K562 (cell line): ENCODE measurements at regions not wholly inside any gene's neighbourhood (a gene's known extent, or its start where the extent isn't known, plus 50 kb on each side); places are given as distances from the start of the nearest gene placed in this dataset.
"Not testable (repeated sequence)": the region's sequence is repeated elsewhere in the genome, so short reads cannot be mapped to it uniquely, and the experiment has no call there.

Experiments used
- ATAC-seq: fragments of 200-7000 bp; cut with Tn5 transposase; 3 replicates; pipeline ENCODE4 v1.9.1; 2020; ENCODE audit warnings: moderate library complexity
- BruUV-seq: library from RNA; stranded (reverse); fragments of 400-500 nt; replicated peaks from 2 replicates; lab custom pipeline; 2021; lab: Mats Ljungman, UMichigan
- CTCF ChIA-PET: fragments of 300-600 bp; formaldehyde crosslinking; extraction: SDS; loops from one replicate; lab custom pipeline; 2021; ENCODE audit warnings: low intra/inter-chr PET ratio; lab: Yijun Ruan, JAX
- POLR2A ChIA-PET: fragments of 300-600, 350-650 bp; sonication (Branson Sonifier 250); formaldehyde crosslinking; extraction: SDS; loops from one replicate; lab custom pipeline; 2021; ENCODE audit warnings: antibody characterized with exemption, inconsistent platforms; lab: Yijun Ruan, JAX
- DNase-seq, 4 experiments: peaks; one replicate each; pipeline versions ENCODE4 v3.0.0 to v3.0.0-alpha.2; 2011 to 2018; ENCODE audit warnings: low spot score in 3 of 4, mixed read lengths in 3 of 4; ENCODE audit errors: extremely low read depth in 1 of 4
- FAIRE-seq: peaks from 2 replicates; lab custom pipeline; 2011; peaks lifted over from hg19 to GRCh38; lab: Jason Lieb, UNC
- H2AFZ ChIP-seq: 2 replicates; pipeline ENCODE4 v1.6.0; 2011; ENCODE audit warnings: low read depth, low read length, control low read depth, inconsistent platforms
- H3K27ac ChIP-seq: fragments of 200-600 bp; 3 replicates; pipeline ENCODE4 v1.8.0; 2011; ENCODE audit warnings: low read depth, mild to moderate bottlenecking, control low read depth, inconsistent platforms, low read length, moderate library complexity, mixed read lengths; ENCODE audit errors: extremely low read depth
- H3K27me3 ChIP-seq, 2 experiments: fragments of 300-600 bp in 1 of 2; 2 replicates in 1 of 2; 3 replicates in 1 of 2; pipeline versions ENCODE4 v1.6.0 to v1.8.0; 2011; ENCODE audit warnings: inconsistent platforms in 2 of 2, low read length in 2 of 2, mild to moderate bottlenecking in 1 of 2, mixed read lengths in 1 of 2, moderate library complexity in 1 of 2; ENCODE audit not compliant: control insufficient read depth in 2 of 2, insufficient read depth in 2 of 2
- H3K36me3 ChIP-seq: fragments of 300-600 bp; 3 replicates; pipeline ENCODE4 v1.8.0; 2011; ENCODE audit warnings: mild to moderate bottlenecking, low read length, inconsistent platforms; ENCODE audit not compliant: control insufficient read depth, insufficient read depth
- H3K4me1 ChIP-seq, 2 experiments: fragments of 200-600 bp in 1 of 2; replicated peaks in 1 of 2; 2 replicates in 1 of 2; 3 replicates in 1 of 2; pipeline versions ENCODE4 v1.5.1 to v1.8.0; 2011; ENCODE audit warnings: inconsistent platforms in 2 of 2, low read length in 2 of 2, mild to moderate bottlenecking in 1 of 2, mixed read lengths in 1 of 2, moderate library complexity in 1 of 2; ENCODE audit not compliant: control insufficient read depth in 2 of 2, insufficient read depth in 2 of 2
- H3K4me2 ChIP-seq: 2 replicates; pipeline ENCODE4 v1.6.1; 2011; ENCODE audit warnings: low read length, control low read depth, inconsistent platforms, mixed read lengths; ENCODE audit not compliant: insufficient read depth
- H3K4me3 ChIP-seq: fragments of 200-600 bp; sonication (generic), shearing (Covaris generic); 2 replicates; pipeline ENCODE4 v1.5.1; 2016; ENCODE audit warnings: control low read depth, inconsistent platforms
- H3K79me2 ChIP-seq: fragments of 200-600 bp; 3 replicates; pipeline ENCODE4 v1.8.0; 2011; ENCODE audit warnings: low read length, inconsistent platforms; ENCODE audit not compliant: control insufficient read depth, insufficient read depth
- H3K9ac ChIP-seq, 2 experiments: 2 replicates each; pipeline versions ENCODE4 v1.6.0 to v1.6.1; 2011; ENCODE audit warnings: low read depth in 2 of 2, low read length in 2 of 2, control low read depth in 1 of 2, inconsistent platforms in 1 of 2, mild to moderate bottlenecking in 1 of 2, mixed read lengths in 1 of 2; ENCODE audit not compliant: insufficient read depth in 1 of 2
- H3K9me1 ChIP-seq: one replicate; pipeline ENCODE4 v1.6.0; 2011; ENCODE audit warnings: inconsistent platforms, mild to moderate bottlenecking, low read length, moderate library complexity; ENCODE audit not compliant: control insufficient read depth, insufficient read depth
- H3K9me3 ChIP-seq: replicated peaks from 2 replicates; pipeline ENCODE4 v1.5.1; 2011; ENCODE audit warnings: low read depth, low read length, inconsistent platforms; ENCODE audit not compliant: control insufficient read depth, insufficient read depth
- H4K20me1 ChIP-seq: replicated peaks from 2 replicates; pipeline ENCODE4 v1.6.1; 2011; ENCODE audit warnings: low read length, inconsistent platforms, mixed read lengths; ENCODE audit not compliant: control insufficient read depth, insufficient read depth
- SMARCA5 ChIP-seq: fragments of 450-650 bp; IDR thresholded peaks from 2 replicates; pipeline ENCODE4 v1.6.1; 2016
- WGBS: fragments of 100-300 bp; shearing (Covaris generic); methylation state at CpG from one replicate; pipeline ENCODE4 v1.1.6; 2016; ENCODE audit warnings: low coverage, mixed read lengths; ENCODE audit not compliant: insufficient coverage; ENCODE audit errors: missing lambda C conversion rate; 5-methylcytosine and 5-hydroxymethylcytosine counted together
- in situ Hi-C: fragments of 300-500 bp; cut with MboI; formaldehyde crosslinking; loops from 4 replicates; pipeline ENCODE4 v1.15.0; 2018; ENCODE audit warnings: inconsistent platforms, mixed read lengths
- intact Hi-C: fragments of 100-400 bp; cut with micrococcal nuclease; formaldehyde crosslinking; loops from 2 replicates; pipeline ENCODE4 v1.14.2; 2022
- TF ChIP-seq, protein P1 (sequence below): fragments of 450-650 bp; IDR thresholded peaks from 2 replicates; pipeline ENCODE4 v1.6.1; 2018; ENCODE audit warnings: mild to moderate bottlenecking, low read depth; ENCODE audit not compliant: partially characterized antibody

DNA sequence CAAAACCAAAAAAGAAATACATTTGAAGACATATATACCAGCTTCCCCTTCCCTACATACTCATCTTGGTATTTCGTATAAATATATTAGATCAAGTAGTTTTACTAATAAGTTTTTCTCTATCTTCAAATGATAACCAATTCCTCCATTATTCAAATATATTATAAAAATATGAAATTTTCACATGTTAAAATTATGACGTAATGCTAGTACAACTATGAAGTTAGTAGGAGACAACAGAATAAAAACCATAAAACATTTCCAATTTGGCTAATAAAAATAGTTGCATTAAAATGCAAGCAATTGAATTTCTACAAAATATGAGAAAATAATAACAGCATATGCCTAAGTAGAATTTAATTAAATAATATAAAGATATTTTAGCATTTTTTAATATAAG, 501.8 kb upstream of the SLITRK5 start (continued):
- no peak for TF ChIP-seq SMARCA5

DNA sequence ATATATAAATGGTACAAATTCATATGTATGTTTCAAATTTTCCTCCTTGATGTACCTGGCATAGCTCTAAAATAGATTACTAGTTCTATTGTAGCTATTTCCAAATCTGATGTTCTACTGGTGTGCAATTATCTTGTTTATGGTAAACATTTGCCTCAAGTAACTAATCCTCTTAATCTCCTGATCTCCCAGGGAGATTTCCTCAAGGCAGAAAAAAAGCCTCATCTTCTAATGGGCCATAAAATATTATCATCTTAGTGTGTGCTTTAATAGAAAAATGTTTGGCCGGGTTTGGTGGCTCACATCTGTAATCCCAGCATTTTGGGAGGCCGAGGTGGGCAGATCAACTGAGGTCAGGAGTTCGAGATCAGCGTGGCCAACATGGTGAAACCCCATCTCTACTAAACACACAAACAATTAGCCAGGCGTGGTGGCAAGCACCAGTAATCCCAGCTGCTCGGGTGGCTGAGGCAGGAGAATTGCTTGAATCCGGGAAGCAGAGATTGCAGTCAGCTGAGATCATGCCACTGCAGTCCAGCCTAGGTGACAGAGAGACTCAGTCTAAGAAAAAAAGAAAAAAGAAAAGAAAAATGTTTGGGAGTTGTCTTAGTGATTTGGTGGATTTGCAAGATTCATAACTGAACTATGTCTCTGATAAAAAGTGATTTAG, 498.9 kb upstream of the SLITRK5 start:
- Histone ChIP-seq H3K4me1 (no peaks in the 10 kb centered on the region; a peak in 1 of 5 replicates), H3K27me3 (no peaks in the 10 kb centered on the region), H3K27ac (no peak overlapping the region), H3K4me3 (no peak overlapping the region), H3K9ac (no peak overlapping the region), H4K20me1 (no peaks in the 10 kb centered on the region), H2AFZ (no peak overlapping the region), H3K79me2 (no peaks in the 10 kb centered on the region), H3K9me1 (no peaks in the 10 kb centered on the region), H3K4me2 (no peak overlapping the region), H3K36me3 (no peaks in the 10 kb centered on the region), H3K9me3 (no peaks in the 10 kb centered on the region)
- DNase-seq (no peak), FAIRE-seq (no peak), ATAC-seq (no peak)
- intact Hi-C loops: no loop called here
- TF ChIP-seq, protein P1, sequence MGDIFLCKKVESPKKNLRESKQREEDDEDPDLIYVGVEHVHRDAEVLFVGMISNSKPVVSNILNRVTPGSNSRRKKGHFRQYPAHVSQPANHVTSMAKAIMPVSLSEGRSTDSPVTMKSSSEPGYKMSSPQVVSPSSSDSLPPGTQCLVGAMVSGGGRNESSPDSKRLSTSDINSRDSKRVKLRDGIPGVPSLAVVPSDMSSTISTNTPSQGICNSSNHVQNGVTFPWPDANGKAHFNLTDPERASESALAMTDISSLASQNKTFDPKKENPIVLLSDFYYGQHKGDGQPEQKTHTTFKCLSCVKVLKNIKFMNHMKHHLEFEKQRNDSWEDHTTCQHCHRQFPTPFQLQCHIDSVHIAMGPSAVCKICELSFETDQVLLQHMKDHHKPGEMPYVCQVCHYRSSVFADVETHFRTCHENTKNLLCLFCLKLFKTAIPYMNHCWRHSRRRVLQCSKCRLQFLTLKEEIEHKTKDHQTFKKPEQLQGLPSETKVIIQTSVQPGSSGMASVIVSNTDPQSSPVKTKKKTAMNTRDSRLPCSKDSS: no peak
- in situ Hi-C loops: no loop called here
- ChIA-PET CTCF (no interaction called here), POLR2A (no interaction called here)
- BruUV-seq: no TSS peak
- WGBS: 7% methylated on average over 4 of the region's 7 CpGs

DNA sequence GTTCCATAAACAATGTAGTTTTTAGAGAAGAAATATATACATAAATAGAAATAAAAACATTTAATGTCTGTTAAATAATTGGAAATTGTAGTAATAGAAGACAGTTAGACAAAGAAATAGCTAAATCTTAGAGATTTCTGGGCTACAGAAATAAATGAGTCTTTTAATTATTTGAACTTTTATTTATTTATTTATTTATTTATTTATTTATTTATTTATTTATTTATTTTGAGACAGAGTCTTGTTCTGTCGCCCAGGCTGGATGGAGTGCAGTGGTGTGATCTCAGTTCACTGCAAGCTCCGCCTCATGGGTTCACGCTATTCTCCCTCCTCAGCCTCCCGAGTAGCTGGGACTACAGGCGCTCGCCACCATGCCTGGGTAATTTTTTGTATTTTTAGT, 486.0 kb upstream of the SLITRK5 start:
- BruUV-seq, H3K4me1 ChIP-seq, DNase-seq, H3K27ac ChIP-seq, H2AFZ ChIP-seq, H3K4me3 ChIP-seq, in situ Hi-C loops, FAIRE-seq, H3K9me3 ChIP-seq, intact Hi-C loops, H3K36me3 ChIP-seq, H3K4me2 ChIP-seq, H3K9me1 ChIP-seq, H3K79me2 ChIP-seq, CTCF ChIA-PET, H3K9ac ChIP-seq, POLR2A ChIA-PET, H3K27me3 ChIP-seq, H4K20me1 ChIP-seq, ATAC-seq: not testable (repeated sequence)
- WGBS: 10% methylated on average over 6 of the region's 6 CpGs

DNA sequence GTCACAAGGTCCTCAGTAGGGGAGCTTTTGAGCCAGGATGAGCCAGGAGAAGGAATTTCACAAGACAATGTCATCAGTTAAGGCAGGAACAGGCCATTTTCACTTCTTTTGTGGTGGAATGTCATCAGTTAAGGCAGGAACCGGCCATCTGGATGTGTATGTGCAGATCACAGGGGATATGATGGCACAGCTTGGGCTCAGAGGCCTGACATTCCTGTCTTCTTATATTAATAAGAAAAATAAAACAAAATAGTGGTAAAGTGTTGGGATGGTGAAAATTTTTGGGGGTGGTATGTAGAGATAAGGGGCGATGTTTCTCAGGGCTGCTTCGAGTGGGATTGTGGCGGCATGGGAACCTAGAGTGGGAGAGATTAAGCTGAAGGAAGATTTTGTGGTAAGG, 484.5 kb upstream of the SLITRK5 start:
- H3K9me3 ChIP-seq, ATAC-seq, H3K4me2 ChIP-seq, POLR2A ChIA-PET, DNase-seq, H2AFZ ChIP-seq, BruUV-seq, in situ Hi-C loops, H3K79me2 ChIP-seq, H3K9ac ChIP-seq, FAIRE-seq, H3K27me3 ChIP-seq, CTCF ChIA-PET, H3K4me3 ChIP-seq, H4K20me1 ChIP-seq, H3K4me1 ChIP-seq, intact Hi-C loops, H3K9me1 ChIP-seq, H3K27ac ChIP-seq, H3K36me3 ChIP-seq: not testable (repeated sequence)
- 16% methylated on average over 4 of the region's 4 CpGs for WGBS
